Osteoblast (primary cell): ENCODE measurements at regions not wholly inside any gene's neighbourhood (a gene's known extent, or its start where the extent isn't known, plus 50 kb on each side); places are given as distances from the start of the nearest gene placed in this dataset.

Experiments
- DNase-seq: peaks from one replicate; pipeline ENCODE4 v3.0.0; 2011; ENCODE audit warnings: low spot score, mixed read lengths; ENCODE audit not compliant: insufficient read length; ENCODE audit errors: missing footprints
- H2AFZ ChIP-seq: 2 replicates; pipeline ENCODE4 v1.6.0; 2011; ENCODE audit warnings: mild to moderate bottlenecking, low read length
- H3K27ac ChIP-seq: 2 replicates; pipeline ENCODE4 v1.5.1; 2011; ENCODE audit warnings: mild to moderate bottlenecking, low read depth, low read length, moderate library complexity
- H3K27me3 ChIP-seq: 2 replicates; pipeline ENCODE4 v1.6.0; 2012; ENCODE audit warnings: mild to moderate bottlenecking, control low read depth, inconsistent platforms, low read length, moderate library complexity; ENCODE audit not compliant: insufficient read depth
- H3K36me3 ChIP-seq: 2 replicates; pipeline ENCODE4 v1.5.1; 2011; ENCODE audit warnings: mild to moderate bottlenecking, low read length, control low read depth, moderate library complexity; ENCODE audit not compliant: insufficient read depth
- H3K4me1 ChIP-seq: 2 replicates; pipeline ENCODE4 v1.5.1; 2011; ENCODE audit warnings: mild to moderate bottlenecking, low read length, control low read depth, moderate library complexity; ENCODE audit not compliant: insufficient read depth
- H3K4me2 ChIP-seq: 2 replicates; pipeline ENCODE4 v1.6.0; 2011; ENCODE audit warnings: mild to moderate bottlenecking, low read length; ENCODE audit not compliant: insufficient read depth
- H3K4me3 ChIP-seq: fragments of 200-600 bp; sonication (generic); 3 replicates; pipeline ENCODE4 v1.5.1; 2012; ENCODE audit warnings: mild to moderate bottlenecking, low read length, inconsistent platforms; ENCODE audit not compliant: insufficient read depth
- H3K79me2 ChIP-seq: 2 replicates; pipeline ENCODE4 v1.6.0; 2012; ENCODE audit warnings: mild to moderate bottlenecking, low read length, control low read depth, inconsistent platforms; ENCODE audit not compliant: insufficient read depth
- H3K9me3 ChIP-seq: 2 replicates; pipeline ENCODE4 v1.5.1; 2011; ENCODE audit warnings: low read depth, low read length, control low read depth
- H4K20me1 ChIP-seq: 2 replicates; pipeline ENCODE4 v1.6.0; 2012; ENCODE audit warnings: mild to moderate bottlenecking, low read length, control low read depth; ENCODE audit not compliant: insufficient read depth
- TF ChIP-seq, protein P1 (sequence below): IDR thresholded peaks from 2 replicates; pipeline ENCODE4 v1.5.1; 2011; ENCODE audit warnings: mild to moderate bottlenecking, low read depth, low read length, moderate library complexity; ENCODE audit errors: extremely low read depth

DNA sequence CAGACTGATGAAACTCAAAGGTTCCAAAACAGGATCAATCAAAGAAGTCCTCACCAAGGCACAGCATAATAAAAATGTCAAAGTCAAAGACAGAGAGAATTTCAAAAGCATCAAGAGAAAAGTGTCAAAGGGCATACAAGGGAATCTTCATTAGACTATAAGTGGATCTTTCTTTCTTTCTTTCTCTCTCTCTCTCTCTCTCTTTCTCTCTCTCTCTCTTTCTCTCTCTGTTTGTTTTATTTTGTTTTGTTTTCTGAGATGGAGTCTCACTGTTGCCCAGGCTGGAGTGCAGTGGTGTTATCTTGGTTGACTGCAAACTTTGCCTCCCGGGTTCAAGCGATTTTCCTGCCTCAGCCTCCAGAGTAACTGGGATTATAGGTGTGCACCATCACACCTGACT, 148.3 kb upstream of the CD180 start:
- Histone ChIP-seq H4K20me1 (no peaks in the 10 kb centered on the region), H3K27me3 (peaks cover 3% of the 10 kb centered on the region), H3K79me2 (no peaks in the 10 kb centered on the region), H3K27ac (no peak overlapping the region), H3K36me3 (no peaks in the 10 kb centered on the region), H2AFZ (no peak overlapping the region), H3K9me3 (no peaks in the 10 kb centered on the region), H3K4me3 (no peak overlapping the region), H3K4me2 (no peak overlapping the region), H3K4me1 (no peaks in the 10 kb centered on the region)
- TF ChIP-seq, protein P1, sequence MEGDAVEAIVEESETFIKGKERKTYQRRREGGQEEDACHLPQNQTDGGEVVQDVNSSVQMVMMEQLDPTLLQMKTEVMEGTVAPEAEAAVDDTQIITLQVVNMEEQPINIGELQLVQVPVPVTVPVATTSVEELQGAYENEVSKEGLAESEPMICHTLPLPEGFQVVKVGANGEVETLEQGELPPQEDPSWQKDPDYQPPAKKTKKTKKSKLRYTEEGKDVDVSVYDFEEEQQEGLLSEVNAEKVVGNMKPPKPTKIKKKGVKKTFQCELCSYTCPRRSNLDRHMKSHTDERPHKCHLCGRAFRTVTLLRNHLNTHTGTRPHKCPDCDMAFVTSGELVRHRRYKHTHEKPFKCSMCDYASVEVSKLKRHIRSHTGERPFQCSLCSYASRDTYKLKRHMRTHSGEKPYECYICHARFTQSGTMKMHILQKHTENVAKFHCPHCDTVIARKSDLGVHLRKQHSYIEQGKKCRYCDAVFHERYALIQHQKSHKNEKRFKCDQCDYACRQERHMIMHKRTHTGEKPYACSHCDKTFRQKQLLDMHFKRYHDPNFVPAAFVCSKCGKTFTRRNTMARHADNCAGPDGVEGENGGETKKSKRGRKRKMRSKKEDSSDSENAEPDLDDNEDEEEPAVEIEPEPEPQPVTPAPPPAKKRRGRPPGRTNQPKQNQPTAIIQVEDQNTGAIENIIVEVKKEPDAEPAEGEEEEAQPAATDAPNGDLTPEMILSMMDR = no peak
- no peak for DNase-seq

DNA sequence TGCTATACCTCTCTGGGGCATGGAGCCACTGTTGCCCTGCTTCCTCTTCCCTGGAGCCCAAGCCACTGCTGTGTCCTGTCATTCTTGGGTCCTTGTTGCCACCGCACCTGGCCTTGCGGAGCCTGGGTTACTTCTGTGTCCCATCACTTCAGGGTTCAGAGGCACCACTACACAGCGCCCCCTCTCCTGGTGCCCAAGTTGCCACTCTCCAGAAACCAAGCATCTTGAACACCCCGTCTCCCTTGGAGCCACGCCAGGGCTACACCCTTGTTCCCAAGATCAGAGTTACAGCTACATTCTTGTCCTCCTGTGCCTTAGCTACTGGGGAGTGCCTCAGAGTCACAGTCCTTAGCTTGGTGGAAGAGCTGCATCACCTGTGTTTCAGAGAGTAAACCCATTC, 147.2 kb upstream of the CD180 start:
- DNase-seq = no peak
- TF ChIP-seq, protein P1 = no peak
- no peaks in the 10 kb centered on the region for H4K20me1 ChIP-seq
- H3K9me3 ChIP-seq = no peaks in the 10 kb centered on the region
- H3K4me1 ChIP-seq = no peaks in the 10 kb centered on the region
- no peak overlapping the region for H2AFZ ChIP-seq
- H3K36me3 ChIP-seq = no peaks in the 10 kb centered on the region
- no peak overlapping the region for H3K4me3 ChIP-seq
- H3K27me3 ChIP-seq = peaks cover 3% of the 10 kb centered on the region
- H3K79me2 ChIP-seq = no peaks in the 10 kb centered on the region
- H3K4me2 ChIP-seq = no peak overlapping the region
- H3K27ac ChIP-seq = no peak overlapping the region

DNA sequence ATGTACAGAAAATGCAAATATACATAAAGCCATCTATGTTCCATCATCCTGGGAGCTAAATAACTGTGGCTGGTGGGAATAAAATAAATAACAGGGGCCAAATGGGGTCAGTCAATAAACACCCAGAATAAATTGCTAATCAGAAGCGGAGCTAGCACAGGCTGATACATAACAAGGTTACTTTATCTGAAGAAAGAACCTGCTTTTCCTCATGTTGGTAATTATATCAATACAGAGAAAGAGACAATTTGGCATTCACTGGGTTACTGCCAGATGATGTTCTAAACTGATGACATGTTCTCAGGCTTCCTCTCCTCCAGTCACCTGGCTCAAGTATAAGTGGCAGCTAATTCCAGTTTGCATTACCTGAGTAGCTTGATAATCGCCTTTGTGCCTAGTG, 144.9 kb upstream of the CD180 start:
- Histone ChIP-seq H3K36me3 (no peaks in the 10 kb centered on the region), H3K27me3 (peaks cover 3% of the 10 kb centered on the region), H3K4me3 (no peak overlapping the region), H3K9me3 (no peaks in the 10 kb centered on the region), H3K27ac (no peak overlapping the region), H4K20me1 (no peaks in the 10 kb centered on the region), H3K79me2 (no peaks in the 10 kb centered on the region), H2AFZ (no peak overlapping the region), H3K4me2 (no peak overlapping the region), H3K4me1 (no peaks in the 10 kb centered on the region)
- no peak for DNase-seq
- TF ChIP-seq, protein P1 = no peak

DNA sequence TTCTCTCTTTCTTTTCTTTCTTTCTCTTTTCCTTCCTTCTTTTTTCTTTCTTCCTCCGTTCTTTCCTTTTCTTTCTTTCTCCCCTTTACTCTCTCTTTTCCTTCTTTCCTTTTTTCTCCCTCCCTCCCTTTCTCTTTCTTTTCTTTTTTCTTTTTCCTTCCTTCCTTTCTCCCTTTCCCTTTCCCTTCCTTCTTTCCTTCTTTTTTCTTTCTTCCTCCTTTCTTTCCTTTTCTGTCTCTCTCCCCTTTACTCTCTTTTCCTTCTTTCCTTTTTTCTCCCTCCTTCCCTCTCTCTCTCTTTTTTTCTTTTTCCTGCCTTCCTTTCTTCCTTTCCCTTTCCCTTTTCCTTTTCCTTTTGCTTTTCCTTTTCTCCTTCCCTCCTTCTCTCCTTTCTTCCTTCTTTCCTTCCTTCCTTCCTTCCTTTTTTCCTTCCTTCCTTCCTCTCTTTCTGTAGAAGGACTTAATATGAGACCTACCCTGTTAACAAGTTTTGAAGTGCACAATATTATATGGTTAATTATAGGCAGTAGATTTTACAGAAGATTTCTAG, 142.7 kb upstream of the CD180 start:
- Histone ChIP-seq H3K4me2 (no peak overlapping the region), H3K79me2 (no peaks in the 10 kb centered on the region), H3K9me3 (no peaks in the 10 kb centered on the region), H3K4me1 (no peaks in the 10 kb centered on the region), H3K27ac (no peak overlapping the region), H3K27me3 (peaks cover 3% of the 10 kb centered on the region), H3K36me3 (no peaks in the 10 kb centered on the region), H3K4me3 (no peak overlapping the region), H4K20me1 (no peaks in the 10 kb centered on the region), H2AFZ (no peak overlapping the region)
- DNase-seq = no peak
- TF ChIP-seq, protein P1 = no peak
